Fibroblast of lung (primary cell): ENCODE measurements at regions not wholly inside any gene's neighbourhood (a gene's known extent, or its start where the extent isn't known, plus 50 kb on each side); places are given as distances from the start of the nearest gene placed in this dataset.
A peak's percentile ranks its signal among the peaks of the same experiment; 100 is the strongest.

Source experiments
- DNase-seq, 2 donors: peaks; one replicate each; pipeline versions ENCODE4 v3.0.0 to v3.0.0-alpha.2; 2010; ENCODE audit warnings: low read depth in 2 of 2
- H2AFZ ChIP-seq: 2 replicates; pipeline ENCODE4 v1.5.1; 2012; ENCODE audit warnings: low read length, control low read depth, inconsistent platforms
- H3K27ac ChIP-seq: 2 replicates; pipeline ENCODE4 v1.5.1; 2011; ENCODE audit warnings: low read length, control low read depth; ENCODE audit not compliant: insufficient read depth
- H3K27me3 ChIP-seq: 2 replicates; pipeline ENCODE4 v1.5.1; 2011; ENCODE audit warnings: mild to moderate bottlenecking, low read length; ENCODE audit not compliant: control insufficient read depth, insufficient read depth
- H3K36me3 ChIP-seq: 2 replicates; pipeline ENCODE4 v1.5.1; 2011; ENCODE audit warnings: low read length; ENCODE audit not compliant: control insufficient read depth, insufficient read depth
- H3K4me1 ChIP-seq: 2 replicates; pipeline ENCODE4 v1.5.1; 2011; ENCODE audit warnings: low read length; ENCODE audit not compliant: control insufficient read depth, insufficient read depth; ENCODE audit errors: extremely low read depth
- H3K4me2 ChIP-seq: 2 replicates; pipeline ENCODE4 v1.5.1; 2011; ENCODE audit warnings: low read length, control low read depth; ENCODE audit not compliant: insufficient read depth; ENCODE audit errors: extremely low read depth
- H3K4me3 ChIP-seq, 4 experiments: fragments of 200-600 bp in 1 of 4; sonication (generic) in 1 of 4; replicated peaks in 1 of 4; 2 replicates each; pipeline ENCODE4 v1.5.1; 2011 to 2016; ENCODE audit warnings: low read length in 4 of 4, low read depth in 3 of 4, mild to moderate bottlenecking in 3 of 4, control low read depth in 2 of 4, inconsistent platforms in 1 of 4, mixed read lengths in 1 of 4; ENCODE audit not compliant: insufficient read depth in 1 of 4; ENCODE audit errors: control extremely low read depth in 1 of 4
- H3K79me2 ChIP-seq: 2 replicates; pipeline ENCODE4 v1.5.1; 2012; ENCODE audit warnings: mild to moderate bottlenecking, low read length, inconsistent platforms; ENCODE audit not compliant: control insufficient read depth, insufficient read depth
- H3K9ac ChIP-seq: 2 replicates; pipeline ENCODE4 v1.5.1; 2011; ENCODE audit warnings: mild to moderate bottlenecking, low read length, control low read depth; ENCODE audit not compliant: insufficient read depth
- H3K9me3 ChIP-seq: 2 replicates; pipeline ENCODE4 v1.5.1; 2012; ENCODE audit warnings: low read depth, low read length; ENCODE audit not compliant: control insufficient read depth, insufficient read depth
- H4K20me1 ChIP-seq: 2 replicates; pipeline ENCODE4 v1.5.1; 2011; ENCODE audit warnings: low read length; ENCODE audit not compliant: control insufficient read depth, insufficient read depth; ENCODE audit errors: extremely low read depth
- EZH2 ChIP-seq: IDR thresholded peaks from 2 replicates; pipeline ENCODE4 v1.5.1; 2012; ENCODE audit warnings: low read length, control low read depth, mild to moderate bottlenecking; ENCODE audit errors: missing control alignments
- TF ChIP-seq, protein P1 (sequence below), 2 donors: IDR thresholded peaks in 1 of 2; conservative IDR thresholded peaks in 1 of 2; 1 replicate in 1 of 2; 2 replicates in 1 of 2; pipeline ENCODE4 v1.5.1; 2011 to 2012; ENCODE audit warnings: low read length in 2 of 2, control low read depth in 1 of 2, inconsistent platforms in 1 of 2, low read depth in 1 of 2, mild to moderate bottlenecking in 1 of 2

DNA sequence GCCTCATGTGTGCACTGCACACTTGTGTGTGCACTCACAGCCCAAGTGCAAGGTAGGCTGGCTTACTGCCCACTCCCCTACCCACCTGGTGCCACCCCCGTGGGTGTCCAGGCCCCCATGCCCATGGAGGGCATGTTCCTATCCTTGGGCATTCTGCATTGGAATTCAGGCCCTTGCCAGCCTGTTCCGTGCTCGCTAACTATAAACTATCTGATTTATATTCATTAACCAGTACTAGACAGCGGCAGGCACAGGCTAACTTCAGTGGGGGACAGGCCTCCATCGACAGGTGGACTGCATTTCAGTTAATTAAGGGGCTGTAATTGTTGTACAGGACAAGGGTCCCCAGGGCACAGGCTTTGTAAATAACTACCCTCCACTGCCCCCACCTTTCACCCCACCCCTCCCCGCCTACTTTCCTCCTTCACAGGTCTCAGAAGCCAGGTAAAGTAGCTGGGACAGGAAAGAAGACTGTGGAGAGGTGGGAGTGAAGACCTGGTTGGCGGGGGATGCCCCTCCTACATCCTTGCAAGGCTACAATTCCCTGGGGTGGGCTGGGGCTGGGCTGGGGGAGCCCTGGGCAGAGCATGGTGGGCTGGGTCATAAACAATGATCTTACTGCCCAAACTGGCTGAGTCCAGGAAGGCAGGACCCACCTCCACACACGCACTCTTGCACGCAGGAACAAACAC, 119.0 kb upstream of the LHX1 start:
- Histone ChIP-seq H4K20me1 (no peaks in the 10 kb centered on the region), H3K4me3 (no peak overlapping the region), H2AFZ (no peak overlapping the region), H3K27me3 (peaks cover 5% of the 10 kb centered on the region), H3K27ac (no peak overlapping the region), H3K9ac (no peak overlapping the region), H3K9me3 (no peaks in the 10 kb centered on the region), H3K4me1 (no peaks in the 10 kb centered on the region), H3K4me2 (no peak overlapping the region), H3K79me2 (no peaks in the 10 kb centered on the region), H3K36me3 (no peaks in the 10 kb centered on the region)
- TF ChIP-seq, protein P1, sequence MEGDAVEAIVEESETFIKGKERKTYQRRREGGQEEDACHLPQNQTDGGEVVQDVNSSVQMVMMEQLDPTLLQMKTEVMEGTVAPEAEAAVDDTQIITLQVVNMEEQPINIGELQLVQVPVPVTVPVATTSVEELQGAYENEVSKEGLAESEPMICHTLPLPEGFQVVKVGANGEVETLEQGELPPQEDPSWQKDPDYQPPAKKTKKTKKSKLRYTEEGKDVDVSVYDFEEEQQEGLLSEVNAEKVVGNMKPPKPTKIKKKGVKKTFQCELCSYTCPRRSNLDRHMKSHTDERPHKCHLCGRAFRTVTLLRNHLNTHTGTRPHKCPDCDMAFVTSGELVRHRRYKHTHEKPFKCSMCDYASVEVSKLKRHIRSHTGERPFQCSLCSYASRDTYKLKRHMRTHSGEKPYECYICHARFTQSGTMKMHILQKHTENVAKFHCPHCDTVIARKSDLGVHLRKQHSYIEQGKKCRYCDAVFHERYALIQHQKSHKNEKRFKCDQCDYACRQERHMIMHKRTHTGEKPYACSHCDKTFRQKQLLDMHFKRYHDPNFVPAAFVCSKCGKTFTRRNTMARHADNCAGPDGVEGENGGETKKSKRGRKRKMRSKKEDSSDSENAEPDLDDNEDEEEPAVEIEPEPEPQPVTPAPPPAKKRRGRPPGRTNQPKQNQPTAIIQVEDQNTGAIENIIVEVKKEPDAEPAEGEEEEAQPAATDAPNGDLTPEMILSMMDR (conservative IDR thresholded peaks at IDR 0.05 in 1 of 2, IDR thresholded peaks at IDR 0.05 in 1 of 2; ENCODE audit: low read depth in 1 of 2, low read length in 2 of 2), result no peak
- no peak for TF ChIP-seq EZH2
- no peak for DNase-seq

DNA sequence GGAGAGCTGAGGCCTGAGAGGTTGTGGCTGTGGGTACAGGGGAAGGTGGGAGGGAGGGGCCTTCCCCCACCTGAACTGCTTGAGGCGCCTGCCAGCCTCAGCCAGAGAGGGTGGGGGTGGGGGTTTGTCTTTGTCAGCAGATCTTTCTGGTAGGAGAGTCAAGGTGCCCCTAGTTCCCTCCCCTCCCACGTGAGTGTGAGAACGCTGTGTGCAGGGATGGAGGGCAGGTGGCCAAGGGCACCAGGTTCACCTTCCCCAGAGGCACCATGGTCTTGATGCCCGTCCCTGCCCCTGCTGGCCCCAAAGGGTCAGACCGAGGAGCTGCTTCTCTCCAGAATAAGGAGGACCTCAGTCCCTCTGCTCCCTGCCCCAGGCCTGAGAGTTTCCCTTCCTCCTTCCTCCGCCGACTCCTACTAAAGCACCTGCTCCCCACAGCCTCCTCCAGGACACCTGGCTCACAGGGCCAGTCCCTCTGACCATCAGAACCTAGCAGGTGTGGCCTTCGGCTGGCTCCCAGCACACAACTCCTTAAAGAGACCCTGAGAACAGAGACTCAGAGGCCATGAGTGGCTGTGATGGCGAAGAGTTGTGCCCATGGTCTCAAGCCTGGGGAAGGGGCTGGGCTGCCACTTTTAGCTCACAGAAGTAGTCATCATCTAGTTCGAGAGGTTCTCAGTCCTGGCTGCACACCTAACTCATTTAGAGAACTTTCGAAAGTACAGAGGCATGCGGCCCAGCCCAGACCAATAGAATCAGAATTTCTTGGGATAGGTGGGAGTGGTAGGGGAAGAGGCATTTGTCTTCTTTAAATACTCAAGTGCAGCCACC, 113.2 kb upstream of the LHX1 start:
- no peaks in the 10 kb centered on the region for H3K79me2 ChIP-seq
- peaks cover 3% of the 10 kb centered on the region for H3K27me3 ChIP-seq
- H3K4me2 ChIP-seq, result no peak overlapping the region
- no peak overlapping the region for H3K27ac ChIP-seq
- no peaks in the 10 kb centered on the region for H3K36me3 ChIP-seq
- H2AFZ ChIP-seq, result no peak overlapping the region
- no peaks in the 10 kb centered on the region for H3K4me1 ChIP-seq
- DNase-seq, result no peak
- no peak overlapping the region for H3K4me3 ChIP-seq
- no peaks in the 10 kb centered on the region for H3K9me3 ChIP-seq
- no peak overlapping the region for H3K9ac ChIP-seq
- TF ChIP-seq EZH2, result no peak
- no peaks in the 10 kb centered on the region for H4K20me1 ChIP-seq

DNA sequence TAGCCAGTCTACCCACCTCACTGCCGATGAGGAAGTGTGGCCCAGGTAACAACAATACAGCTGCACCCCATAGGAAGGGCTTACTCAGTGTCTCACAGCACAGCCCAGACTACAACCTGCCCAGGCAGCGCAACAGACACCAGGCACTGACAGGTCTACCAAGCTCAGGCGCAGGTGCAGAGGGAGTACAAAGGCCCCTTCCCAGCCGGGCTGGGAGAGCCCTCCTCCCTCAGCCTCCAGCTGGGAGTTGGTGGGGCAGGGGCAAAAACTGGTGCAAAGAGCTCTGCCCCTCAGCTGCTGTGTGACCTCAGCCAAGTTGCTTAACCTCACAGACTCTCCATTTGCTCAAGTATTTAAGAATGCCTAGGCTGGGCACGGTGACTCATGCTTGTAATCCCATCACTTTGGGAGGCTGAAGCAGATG, 112.6 kb upstream of the LHX1 start:
- Histone ChIP-seq H3K4me2 (no peak overlapping the region), H3K9ac (no peak overlapping the region), H2AFZ (no peak overlapping the region), H3K4me3 (no peak overlapping the region), H3K36me3 (no peaks in the 10 kb centered on the region), H3K9me3 (no peaks in the 10 kb centered on the region), H4K20me1 (no peaks in the 10 kb centered on the region), H3K27ac (no peak overlapping the region), H3K79me2 (no peaks in the 10 kb centered on the region), H3K27me3 (peaks cover 3% of the 10 kb centered on the region), H3K4me1 (no peaks in the 10 kb centered on the region)
- DNase-seq, result peak in 1 of 2 donors; percentile 3
- TF ChIP-seq, protein P1 (conservative IDR thresholded peaks at IDR 0.05 in 1 of 2, IDR thresholded peaks at IDR 0.05 in 1 of 2; ENCODE audit: low read depth in 1 of 2, low read length in 2 of 2), result no peak
- TF ChIP-seq EZH2, result no peak
